ENCODE measurements at regions not wholly inside any gene's neighbourhood (a gene's known extent, or its start where the extent isn't known, plus 50 kb on each side); places are given as distances from the start of the nearest gene placed in this dataset.

DNA sequence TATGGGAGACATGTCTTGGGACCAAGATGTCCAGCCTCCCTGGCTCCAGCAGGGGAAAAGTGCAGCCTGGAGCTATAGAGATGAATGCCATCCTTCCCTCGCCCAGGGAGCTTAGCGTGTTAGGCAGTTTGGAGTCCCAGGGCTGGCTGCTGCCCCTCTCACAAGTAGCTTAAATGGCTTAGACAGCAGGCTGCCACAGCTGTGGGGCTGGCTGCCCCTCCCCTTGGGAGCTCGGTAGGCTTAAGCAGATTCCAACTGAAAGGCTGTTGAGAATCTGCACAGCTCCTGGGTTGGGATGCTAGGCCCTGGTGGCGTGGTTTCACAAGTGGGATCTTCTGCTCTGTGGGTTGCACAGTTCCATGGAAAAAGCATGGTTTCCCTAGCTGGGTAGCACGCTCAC, 940.5 kb upstream of the DDX18 start:
- TF ChIP-seq, protein P1, sequence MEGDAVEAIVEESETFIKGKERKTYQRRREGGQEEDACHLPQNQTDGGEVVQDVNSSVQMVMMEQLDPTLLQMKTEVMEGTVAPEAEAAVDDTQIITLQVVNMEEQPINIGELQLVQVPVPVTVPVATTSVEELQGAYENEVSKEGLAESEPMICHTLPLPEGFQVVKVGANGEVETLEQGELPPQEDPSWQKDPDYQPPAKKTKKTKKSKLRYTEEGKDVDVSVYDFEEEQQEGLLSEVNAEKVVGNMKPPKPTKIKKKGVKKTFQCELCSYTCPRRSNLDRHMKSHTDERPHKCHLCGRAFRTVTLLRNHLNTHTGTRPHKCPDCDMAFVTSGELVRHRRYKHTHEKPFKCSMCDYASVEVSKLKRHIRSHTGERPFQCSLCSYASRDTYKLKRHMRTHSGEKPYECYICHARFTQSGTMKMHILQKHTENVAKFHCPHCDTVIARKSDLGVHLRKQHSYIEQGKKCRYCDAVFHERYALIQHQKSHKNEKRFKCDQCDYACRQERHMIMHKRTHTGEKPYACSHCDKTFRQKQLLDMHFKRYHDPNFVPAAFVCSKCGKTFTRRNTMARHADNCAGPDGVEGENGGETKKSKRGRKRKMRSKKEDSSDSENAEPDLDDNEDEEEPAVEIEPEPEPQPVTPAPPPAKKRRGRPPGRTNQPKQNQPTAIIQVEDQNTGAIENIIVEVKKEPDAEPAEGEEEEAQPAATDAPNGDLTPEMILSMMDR (conservative IDR thresholded peaks at IDR 0.05 in 1 of 2, IDR thresholded peaks at IDR 0.05 in 1 of 2; ENCODE audit: low read depth in 1 of 2, low read length in 2 of 2): no peak
- TF ChIP-seq EZH2 (IDR thresholded peaks at IDR 0.05; ENCODE audit: low read length, missing control alignments): no peak

Data from fibroblast of lung (primary cell).